Testis (tissue), 2 donors: ENCODE measurements at regions not wholly inside any gene's neighbourhood (a gene's known extent, or its start where the extent isn't known, plus 50 kb on each side); places are given as distances from the start of the nearest gene placed in this dataset.

Experiments
- DNase-seq: peaks from one replicate; pipeline ENCODE4 v3.0.0-alpha.2; 2019
- H3K27ac ChIP-seq, 2 donors: fragments of 200-600 bp; sonication (generic); one replicate each; pipeline ENCODE4 v1.5.1; 2019
- H3K27me3 ChIP-seq: fragments of 200-600 bp; sonication (generic); one replicate; pipeline ENCODE4 v1.5.1; 2019
- H3K36me3 ChIP-seq: fragments of 200-600 bp; sonication (generic); one replicate; pipeline ENCODE4 v1.5.1; 2017; ENCODE audit warnings: low read depth; ENCODE audit errors: missing control alignments
- H3K4me1 ChIP-seq: fragments of 200-600 bp; sonication (generic); one replicate; pipeline ENCODE4 v1.5.1; 2019
- H3K4me3 ChIP-seq, 2 donors: fragments of 200-600 bp; sonication (generic); one replicate each; pipeline ENCODE4 v1.5.1; 2017 to 2019
- H3K9me3 ChIP-seq: fragments of 200-600 bp; sonication (generic); one replicate; pipeline ENCODE4 v1.5.1; 2017
- CTCF ChIP-seq, 3 experiments: fragments of 450-650 bp in 2 of 3; fragments of 200-600 bp in 1 of 3; sonication (generic) in 1 of 3; IDR thresholded peaks; one replicate each; pipeline ENCODE4 v1.5.1; 2016 to 2019; ENCODE audit warnings: antibody characterized with exemption in 3 of 3, mild to moderate bottlenecking in 2 of 3, moderate library complexity in 1 of 3
- POLR2A ChIP-seq: fragments of 450-650 bp; IDR thresholded peaks from one replicate; pipeline ENCODE4 v1.6.1; 2017; ENCODE audit warnings: antibody characterized with exemption, mild to moderate bottlenecking, moderate library complexity
- WGBS, 2 donors: methylation state at CpG; one replicate each; pipeline ENCODE4 v1.1.5; 2018; 5-methylcytosine and 5-hydroxymethylcytosine counted together
- intact Hi-C: fragments of 100-400 bp; cut with DNase I; formaldehyde crosslinking; loops from one replicate; pipeline ENCODE4 v1.15.1; 2023; ENCODE audit warnings: low total_unique reads

- H3K9me3 ChIP-seq: no peaks in the 10 kb centered on the region
- TF ChIP-seq POLR2A: no peak
- no peak for TF ChIP-seq CTCF (IDR thresholded peaks at IDR 0.05)
- no peak overlapping the region for H3K4me3 ChIP-seq
- no peak for DNase-seq
- no peaks in the 10 kb centered on the region for H3K36me3 ChIP-seq
- WGBS, 2 donors: 87% methylated on average over 12 of the region's 12 CpGs
- peaks cover 5% of the 10 kb centered on the region for H3K4me1 ChIP-seq
- H3K27ac ChIP-seq: no peak overlapping the region
- intact Hi-C loops: no loop called here
- no peaks in the 10 kb centered on the region for H3K27me3 ChIP-seq
Measured at GRCh38 chr4:186015212-186015817, 53.6 kb upstream of the TLR3 start.

GRCh38 chr4:186016796-186017195 lies 52.2 kb upstream of the TLR3 start:
- no peak for TF ChIP-seq CTCF (IDR thresholded peaks at IDR 0.05)
- TF ChIP-seq POLR2A: no peak
- intact Hi-C loops: no loop called here
- H3K4me1 ChIP-seq: peaks cover 5% of the 10 kb centered on the region
- no peaks in the 10 kb centered on the region for H3K27me3 ChIP-seq
- WGBS, 2 donors: 42 to 64% methylated on average over 4 of the region's 4 CpGs
- peak; percentile 69 for DNase-seq
- H3K9me3 ChIP-seq: no peaks in the 10 kb centered on the region
- no peak overlapping the region for H3K4me3 ChIP-seq
- H3K27ac ChIP-seq: no peak overlapping the region
- H3K36me3 ChIP-seq: no peaks in the 10 kb centered on the region

GRCh38 chr4:186017801-186018200 lies 51.2 kb upstream of the TLR3 start:
- TF ChIP-seq CTCF (IDR thresholded peaks at IDR 0.05): no peak
- no peak for TF ChIP-seq POLR2A
- H3K36me3 ChIP-seq: no peaks in the 10 kb centered on the region
- WGBS, 2 donors: 95 to 96% methylated on average over 6 of the region's 6 CpGs
- no peaks in the 10 kb centered on the region for H3K27me3 ChIP-seq
- intact Hi-C loops: no loop called here
- H3K27ac ChIP-seq: no peak overlapping the region
- DNase-seq: no peak
- H3K4me3 ChIP-seq: no peak overlapping the region
- H3K9me3 ChIP-seq: no peaks in the 10 kb centered on the region
- peaks cover 5% of the 10 kb centered on the region for H3K4me1 ChIP-seq

GRCh38 chr4:186018261-186018660 lies 50.7 kb upstream of the TLR3 start:
- Histone ChIP-seq H3K4me1 (peaks cover 5% of the 10 kb centered on the region), H3K27me3 (no peaks in the 10 kb centered on the region), H3K27ac (no peak overlapping the region), H3K36me3 (no peaks in the 10 kb centered on the region), H3K4me3 (no peak overlapping the region), H3K9me3 (no peaks in the 10 kb centered on the region)
- no peak for DNase-seq
- WGBS, 2 donors: 63 to 64% methylated on average over 3 of the region's 3 CpGs
- TF ChIP-seq POLR2A (no peak), CTCF (IDR thresholded peaks at IDR 0.05) (no peak)
- intact Hi-C loops: no loop called here

GRCh38 chr4:186018784-186019183 lies 50.2 kb upstream of the TLR3 start:
- intact Hi-C loops: no loop called here
- no peak for DNase-seq
- 66 to 81% methylated on average over 2 of the region's 2 CpGs for WGBS, 2 donors
- H3K4me1 ChIP-seq: peaks cover 5% of the 10 kb centered on the region
- H3K36me3 ChIP-seq: no peaks in the 10 kb centered on the region
- no peak for TF ChIP-seq POLR2A
- TF ChIP-seq CTCF (IDR thresholded peaks at IDR 0.05): no peak
- no peak overlapping the region for H3K27ac ChIP-seq
- H3K27me3 ChIP-seq: no peaks in the 10 kb centered on the region
- no peaks in the 10 kb centered on the region for H3K9me3 ChIP-seq
- H3K4me3 ChIP-seq: no peak overlapping the region
